GM19467 (cell line): ENCODE measurements at regions not wholly inside any gene's neighbourhood (a gene's known extent, or its start where the extent isn't known, plus 50 kb on each side); places are given as distances from the start of the nearest gene placed in this dataset.

Experiments used
- ATAC-seq: cut with Tn5 transposase; IDR thresholded peaks from one replicate; pipeline ENCODE4 v1.9.1; 2021; ENCODE audit warnings: mild to moderate bottlenecking, moderate library complexity; ENCODE audit not compliant: unreplicated experiment

DNA sequence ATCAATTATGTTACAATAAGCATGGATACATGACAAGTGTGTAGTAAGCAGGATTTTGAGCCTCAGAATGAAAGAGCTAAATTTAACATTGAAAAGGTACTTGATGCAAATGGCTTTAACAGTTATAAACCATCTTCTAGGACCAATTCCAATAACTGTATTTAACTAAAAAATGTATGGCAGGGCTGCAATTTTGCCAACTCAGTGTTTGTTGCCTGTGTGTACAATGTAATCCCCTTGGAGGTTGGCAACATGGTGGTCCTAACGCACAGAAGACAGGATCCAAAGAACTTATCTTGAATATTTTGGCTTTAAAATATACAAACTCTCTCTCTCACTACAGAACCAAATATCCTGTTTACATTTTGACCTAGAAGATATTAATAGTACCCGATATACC, 2314.1 kb downstream of the LRRC4C start:
- no peak for ATAC-seq

DNA sequence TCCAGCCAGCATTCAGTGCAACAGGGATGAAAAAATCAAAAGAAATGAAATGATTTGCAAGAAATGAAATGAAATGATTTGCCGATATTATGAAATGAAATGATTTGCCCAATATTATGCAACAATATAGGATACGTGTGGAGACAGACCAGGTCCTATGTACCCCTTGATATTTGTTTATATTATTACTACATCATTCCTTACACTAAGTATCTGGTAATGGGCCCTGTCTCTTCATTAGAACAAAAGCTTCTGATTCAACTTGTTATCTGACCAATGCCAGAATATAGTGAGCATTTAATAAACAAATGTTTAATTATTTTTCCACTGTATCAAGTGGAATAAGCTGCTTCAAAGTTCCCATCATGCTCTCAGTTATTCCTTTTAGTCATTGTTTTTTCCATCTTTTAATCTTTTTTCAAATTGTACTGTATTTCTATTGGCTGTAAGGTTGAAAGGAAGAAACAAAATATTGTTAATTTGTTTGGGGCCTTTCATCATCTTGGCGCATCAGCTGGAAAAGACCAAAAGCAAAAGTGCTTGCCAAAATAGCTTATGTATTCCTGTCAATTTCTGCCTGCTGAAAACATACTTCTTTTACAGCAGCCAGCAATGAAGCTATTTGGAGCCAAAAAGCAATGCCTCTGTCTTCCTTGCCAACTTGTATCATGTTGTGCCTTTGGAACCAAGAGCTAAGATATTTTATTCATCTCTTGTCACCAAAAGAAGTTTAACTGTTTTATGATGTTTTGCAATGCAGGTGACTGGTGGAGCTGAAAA, 2314.9 kb downstream of the LRRC4C start:
- ATAC-seq, result no peak

DNA sequence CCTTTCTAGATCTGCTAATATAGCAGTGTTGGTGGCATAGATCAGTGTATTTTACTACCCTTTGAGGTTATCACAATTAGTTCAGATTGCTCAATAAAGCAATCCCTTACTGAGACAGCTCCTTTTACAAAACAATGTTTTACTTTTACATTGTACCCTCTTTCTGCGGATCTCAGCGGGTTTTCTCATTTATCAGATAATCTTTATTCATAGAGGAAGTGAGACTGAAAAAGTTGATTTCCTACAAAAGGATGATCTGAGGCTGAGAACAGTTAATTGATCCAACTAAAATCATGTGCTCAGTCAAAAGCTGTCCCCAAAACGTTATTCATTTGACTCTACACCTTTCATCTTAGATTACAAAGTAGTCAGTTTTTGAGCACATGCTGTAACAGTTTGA, 2319.9 kb downstream of the LRRC4C start:
- no peak for ATAC-seq

DNA sequence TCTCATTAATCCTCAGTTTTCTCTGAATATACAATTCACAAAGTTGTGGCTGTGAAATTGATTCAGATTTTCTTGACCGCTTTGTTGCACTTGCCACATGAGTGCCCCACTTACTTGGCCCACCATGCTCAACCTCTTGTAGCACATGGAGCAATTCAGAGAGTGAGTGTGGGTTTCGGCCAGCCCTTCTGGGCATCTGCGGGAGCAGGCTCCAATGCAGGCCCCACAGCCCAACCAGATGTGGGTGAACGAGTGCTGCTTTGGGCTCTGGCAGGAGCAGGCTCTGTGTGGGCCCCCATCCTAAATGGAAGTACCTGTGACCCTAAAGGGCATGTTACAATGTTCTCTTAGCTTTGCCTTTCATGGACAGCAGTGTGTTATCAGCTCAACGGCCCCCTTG, 2338.6 kb downstream of the LRRC4C start:
- no peak for ATAC-seq

DNA sequence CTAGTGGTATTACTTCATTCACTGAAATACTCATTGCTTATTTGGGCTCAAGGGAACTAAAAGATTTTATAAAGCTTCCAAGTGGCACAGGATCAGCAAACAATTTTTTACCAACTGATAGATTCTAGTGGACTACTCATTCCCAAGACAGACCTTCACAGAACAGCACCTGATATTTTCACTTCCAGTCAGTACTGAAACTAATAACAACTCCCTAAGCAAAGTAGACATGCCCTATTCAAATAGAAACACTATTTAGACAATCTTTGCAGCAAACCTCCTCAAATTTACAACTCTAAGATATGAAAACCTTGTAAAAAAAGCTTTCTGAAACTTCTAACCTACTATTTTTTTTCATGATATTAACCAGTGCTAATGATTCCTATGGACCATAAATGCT, 2345.8 kb downstream of the LRRC4C start:
- ATAC-seq, result no peak

DNA sequence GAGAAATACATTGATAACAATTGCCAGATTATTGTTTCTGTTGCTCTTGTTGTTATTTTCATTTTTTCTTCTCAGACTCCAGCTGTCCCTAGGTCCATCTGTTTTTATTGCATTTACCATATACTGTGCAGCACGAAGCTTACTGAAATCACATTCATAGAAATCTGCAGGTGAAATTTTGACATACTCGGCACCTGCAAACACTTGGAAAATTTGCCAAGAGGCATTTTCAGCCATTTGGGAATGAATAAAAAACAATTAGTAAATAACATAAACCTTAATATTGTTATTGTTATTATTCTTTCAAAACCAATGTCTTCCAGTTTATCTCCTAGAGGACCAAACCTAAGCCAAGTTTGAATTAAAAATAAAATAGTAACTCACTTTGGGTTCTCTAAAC, 2357.2 kb downstream of the LRRC4C start:
- ATAC-seq, result no peak

DNA sequence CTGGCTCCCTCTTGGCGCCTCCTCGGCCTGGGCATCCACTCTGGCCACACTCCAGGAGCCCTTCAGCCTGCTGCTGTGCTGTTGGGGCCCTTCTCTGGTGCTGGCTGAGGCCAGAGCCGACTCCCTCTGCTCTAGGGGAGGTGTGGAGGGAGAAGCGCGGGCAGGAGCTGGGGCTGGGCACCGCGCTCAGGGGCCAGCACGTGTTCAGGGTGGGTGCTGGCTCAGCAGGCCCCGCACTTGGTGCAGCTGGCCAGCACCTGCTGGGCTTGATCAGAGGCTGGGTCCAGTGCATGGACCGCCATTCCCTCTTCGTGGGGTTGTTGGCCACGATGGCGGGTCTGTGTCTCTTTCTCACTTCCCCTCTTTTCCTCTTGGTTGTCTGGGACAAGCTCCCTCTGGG, 2381.0 kb downstream of the LRRC4C start:
- ATAC-seq, result no peak

DNA sequence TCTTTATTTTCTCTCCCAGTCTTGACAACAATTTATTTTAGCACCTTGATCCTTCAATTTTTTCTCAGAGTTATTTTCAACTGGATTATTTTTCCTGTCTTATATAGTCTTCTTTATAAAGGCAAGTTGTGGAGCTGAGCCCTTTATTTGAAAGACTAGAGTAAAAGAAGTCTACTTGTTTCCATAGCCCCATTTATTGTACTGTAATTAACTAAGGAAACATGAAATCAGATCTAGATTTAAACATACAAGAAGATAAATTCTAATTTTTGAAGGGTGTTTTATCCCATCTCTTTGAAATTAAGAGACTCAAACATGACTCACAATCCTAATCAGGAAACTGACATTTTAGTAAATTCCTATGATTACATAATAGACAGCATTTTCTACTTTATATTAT, 2421.8 kb downstream of the LRRC4C start:
- ATAC-seq, result no peak

DNA sequence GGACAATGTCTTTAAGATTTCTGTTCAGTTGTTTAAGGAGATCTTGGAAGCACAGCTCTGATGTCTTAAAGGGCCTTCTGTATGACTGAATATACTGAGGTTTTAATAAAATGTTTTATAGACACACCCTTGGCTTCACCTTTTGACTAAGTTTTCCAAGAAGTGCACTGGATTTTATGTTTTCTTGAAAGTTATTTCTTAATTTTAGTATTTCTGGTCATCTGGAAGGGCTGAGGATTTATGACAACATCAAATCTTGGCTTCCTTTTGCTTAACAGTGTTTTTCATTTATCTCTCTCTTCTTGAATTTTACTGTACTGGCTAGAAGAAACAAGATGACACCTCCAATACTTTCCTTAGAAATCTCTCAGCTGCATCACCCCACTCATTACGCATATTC, 2423.4 kb downstream of the LRRC4C start:
- ATAC-seq, result no peak

DNA sequence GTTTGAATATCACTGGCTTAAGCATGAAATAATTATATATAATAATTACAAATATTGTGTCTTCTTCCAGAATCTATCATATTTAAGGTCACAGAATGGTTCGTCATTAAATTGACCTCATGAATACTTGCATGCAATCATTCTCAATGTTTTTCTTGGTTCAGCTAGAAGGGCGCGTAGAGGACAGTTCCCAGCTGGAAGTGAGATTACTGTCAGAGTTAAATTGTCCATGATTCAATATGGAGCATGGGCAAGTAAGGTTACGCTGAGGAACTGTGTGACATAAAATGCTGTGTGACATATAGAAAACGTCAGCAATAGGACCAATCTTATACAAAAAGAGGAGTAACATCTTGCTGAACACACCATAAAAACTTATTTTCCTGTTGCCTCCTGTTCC, 2423.5 kb upstream of the RAG2 start:
- no peak for ATAC-seq

DNA sequence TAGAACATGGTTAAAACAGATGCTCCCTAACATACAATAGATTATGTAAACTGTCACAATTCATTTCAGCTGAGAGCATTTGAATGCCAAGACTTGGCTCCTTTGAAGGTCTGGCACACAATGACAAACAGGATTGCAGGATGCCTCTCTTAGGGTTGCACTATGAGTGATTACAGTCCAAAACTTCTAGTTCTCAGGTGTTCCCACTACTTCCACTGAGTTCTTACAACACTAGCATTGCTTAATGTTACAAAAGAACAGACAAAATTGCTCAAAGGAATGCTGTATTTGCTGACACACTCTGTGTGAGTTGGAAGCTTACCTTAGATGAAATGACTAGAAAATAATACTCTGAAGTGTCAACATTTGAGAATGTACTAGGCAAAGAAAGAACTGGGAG, 2413.8 kb upstream of the RAG2 start:
- ATAC-seq, result no peak

DNA sequence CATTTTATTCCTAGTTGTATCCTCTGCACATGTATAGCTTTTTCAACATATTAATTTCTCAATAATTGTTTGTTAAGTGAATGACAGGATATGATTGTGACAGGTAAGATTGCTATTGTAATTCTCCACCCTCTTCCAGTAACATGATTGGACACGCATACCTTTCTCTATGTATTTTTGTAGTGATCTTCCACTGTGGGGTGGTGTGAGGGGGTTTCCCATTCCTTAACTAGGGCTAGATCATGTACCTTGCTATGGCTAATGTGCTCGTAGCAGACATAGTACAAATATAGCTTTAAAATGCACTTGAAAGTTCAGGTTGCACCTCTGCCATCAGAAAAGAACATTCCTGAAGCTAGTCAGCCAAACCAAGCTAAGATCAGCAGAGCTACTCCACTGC, 2392.8 kb upstream of the RAG2 start:
- ATAC-seq, result no peak

DNA sequence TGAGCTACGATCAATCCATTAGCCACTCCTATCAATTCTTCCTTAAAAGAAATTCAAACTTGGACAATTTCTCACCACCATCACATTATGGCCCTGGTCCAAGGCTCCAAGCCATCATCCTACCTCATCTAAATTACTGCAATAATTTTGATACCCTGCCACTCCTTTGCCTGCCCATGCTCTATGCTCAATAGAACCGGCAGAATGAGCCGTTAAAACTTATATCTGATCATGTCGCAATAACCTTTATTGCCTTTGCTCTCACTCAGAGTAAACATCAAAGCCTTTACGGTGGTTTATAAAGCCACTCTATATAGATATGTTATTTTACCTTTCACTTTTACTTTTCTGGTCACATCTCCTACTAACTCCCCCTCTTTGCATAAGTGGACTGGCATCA, 2392.1 kb upstream of the RAG2 start:
- no peak for ATAC-seq

DNA sequence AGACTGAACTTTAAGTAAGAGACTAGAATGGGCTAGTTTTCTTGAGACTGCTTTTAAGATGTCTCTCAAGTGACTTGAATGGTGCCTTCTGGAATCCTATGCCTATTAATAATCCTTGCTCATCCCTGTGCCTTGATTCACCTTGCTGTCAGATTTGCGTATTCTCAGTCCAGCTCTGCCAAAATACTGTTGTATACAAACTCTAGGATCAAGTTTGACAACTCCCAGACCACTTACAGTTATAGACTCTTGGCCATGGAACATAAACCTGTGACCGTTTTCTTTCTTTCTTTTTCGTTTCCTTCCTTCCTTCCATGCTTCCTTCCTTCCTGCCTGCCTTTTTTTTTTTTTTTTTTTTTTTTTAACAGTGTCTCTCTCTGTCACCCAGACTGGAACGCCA, 2390.9 kb upstream of the RAG2 start:
- ATAC-seq, result no peak

DNA sequence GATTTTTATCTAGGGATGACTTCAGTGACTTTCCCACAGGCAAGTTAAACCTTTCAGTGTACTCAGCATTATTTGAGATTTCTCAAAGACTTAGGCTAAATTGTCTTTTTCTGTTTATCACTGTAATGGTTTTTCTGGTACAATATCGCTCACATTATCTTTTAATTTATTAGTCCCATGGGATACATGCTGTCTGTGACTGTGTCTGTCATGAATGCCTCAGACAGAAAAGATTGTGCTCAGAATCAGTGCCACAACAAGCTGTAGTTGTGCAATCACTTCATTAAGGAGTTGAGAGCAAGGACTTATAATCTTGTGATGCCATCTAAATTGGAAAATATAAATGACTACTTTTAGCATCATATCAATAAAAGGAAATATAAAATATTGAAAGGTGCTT, 2374.2 kb upstream of the RAG2 start:
- ATAC-seq, result no peak

DNA sequence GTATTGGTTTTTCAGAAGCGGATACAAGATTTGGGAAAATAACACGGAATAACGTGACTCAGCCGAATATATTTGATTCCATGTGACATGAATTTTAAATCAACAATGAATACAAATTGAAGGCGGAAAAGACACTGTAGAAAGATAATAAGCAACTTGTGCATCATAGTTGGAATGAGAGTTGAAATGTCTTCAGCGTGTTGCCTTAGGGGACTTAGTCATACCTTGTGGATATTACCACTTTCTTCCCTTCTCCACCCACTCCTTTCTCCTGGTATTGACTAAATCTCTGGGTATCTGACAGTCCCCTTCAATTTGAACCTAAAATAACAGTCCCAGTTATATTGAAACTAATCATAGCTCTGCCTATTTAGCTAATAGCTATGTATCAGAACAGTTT, 2373.1 kb upstream of the RAG2 start:
- ATAC-seq, result no peak

DNA sequence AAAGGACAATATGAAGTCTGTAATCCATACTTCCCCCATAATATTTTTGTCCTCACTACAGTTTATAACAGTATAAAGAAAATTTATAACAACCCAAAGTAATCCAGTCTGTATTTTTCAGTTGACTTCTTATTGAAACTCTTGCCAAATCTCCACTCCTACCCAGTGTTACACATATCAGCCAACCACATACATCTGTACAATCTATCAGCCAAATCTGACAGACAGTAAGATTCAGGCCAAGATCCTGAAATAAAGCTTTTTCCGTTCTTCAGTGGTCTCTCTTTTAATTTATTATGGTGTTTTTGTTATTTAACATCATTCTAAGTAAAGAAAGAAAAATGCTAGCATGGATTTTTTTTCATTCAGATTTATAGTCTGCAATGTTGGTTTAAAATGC, 2370.9 kb upstream of the RAG2 start:
- ATAC-seq, result no peak

DNA sequence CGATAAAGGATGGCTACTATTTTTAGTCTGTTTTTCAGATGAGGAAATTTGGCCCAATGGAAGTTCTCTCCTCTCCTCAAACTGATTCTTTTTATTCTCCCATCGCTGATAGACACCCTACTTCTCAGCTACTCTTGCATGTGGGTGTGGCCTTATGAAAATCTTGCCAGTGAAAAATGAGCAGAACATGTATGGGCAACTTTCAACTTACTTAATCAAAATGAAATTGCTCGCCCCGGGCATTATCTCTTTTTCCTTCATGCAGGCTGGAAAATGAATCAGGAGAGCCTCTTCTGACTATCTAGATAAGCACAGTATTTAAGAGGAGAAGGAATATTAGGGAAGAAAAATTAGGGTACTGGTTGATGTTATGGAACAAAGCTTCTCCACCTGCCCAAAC, 2354.7 kb upstream of the RAG2 start:
- ATAC-seq, result no peak

DNA sequence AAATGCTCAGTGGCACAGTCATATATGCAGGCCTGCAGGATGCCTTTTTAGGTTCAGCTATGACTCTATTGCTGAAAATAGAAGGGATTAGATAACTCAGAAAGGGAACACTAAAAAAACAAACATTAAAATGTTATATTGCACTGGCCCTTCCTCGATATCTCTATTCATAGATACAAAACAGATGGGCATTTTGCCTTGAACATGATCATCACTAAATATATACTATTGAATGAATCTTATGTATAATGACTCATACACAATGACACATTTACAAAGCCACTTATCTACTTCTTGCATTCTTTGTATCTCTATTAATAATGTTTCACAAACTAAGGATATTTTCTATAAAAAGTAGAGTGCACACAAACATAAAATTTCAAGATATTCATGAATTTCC, 2352.8 kb upstream of the RAG2 start:
- no peak for ATAC-seq

DNA sequence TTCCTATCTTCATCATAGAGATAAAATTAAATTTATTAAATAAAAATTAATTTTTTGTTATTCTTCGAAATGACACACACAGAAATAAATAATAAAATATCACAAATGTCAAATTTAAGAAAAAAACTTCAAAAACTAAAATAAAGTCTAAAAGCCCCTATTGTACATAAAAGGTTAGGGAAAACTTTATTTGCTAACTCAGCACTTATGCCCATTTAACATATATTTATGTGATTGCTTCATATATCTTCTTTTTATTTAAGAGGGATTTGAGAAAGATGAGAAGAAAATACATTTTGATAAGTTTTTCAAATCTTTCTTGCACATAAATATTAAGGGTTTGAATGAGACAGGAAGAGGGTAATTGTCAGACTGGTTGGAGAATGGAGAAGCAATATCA, 2350.4 kb upstream of the RAG2 start:
- ATAC-seq, result no peak

DNA sequence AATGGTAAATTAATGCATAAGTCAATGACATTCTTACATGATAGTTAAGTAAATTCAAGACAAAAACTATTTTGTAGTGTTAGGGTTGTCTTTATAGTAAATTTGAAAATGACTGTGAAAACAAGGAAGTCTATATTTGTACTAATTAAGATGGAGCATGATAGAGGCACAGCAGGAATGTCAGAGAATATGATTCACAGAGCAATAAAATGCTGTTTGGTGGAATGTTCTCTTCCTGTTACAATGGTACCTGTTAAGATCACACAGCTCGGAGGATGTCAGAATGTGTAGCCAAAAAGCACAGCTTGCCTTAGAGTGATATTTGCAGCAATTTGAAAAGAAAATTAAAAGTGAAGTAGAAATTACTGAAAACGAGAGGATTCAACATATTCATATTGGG, 2339.7 kb upstream of the RAG2 start:
- ATAC-seq, result no peak

DNA sequence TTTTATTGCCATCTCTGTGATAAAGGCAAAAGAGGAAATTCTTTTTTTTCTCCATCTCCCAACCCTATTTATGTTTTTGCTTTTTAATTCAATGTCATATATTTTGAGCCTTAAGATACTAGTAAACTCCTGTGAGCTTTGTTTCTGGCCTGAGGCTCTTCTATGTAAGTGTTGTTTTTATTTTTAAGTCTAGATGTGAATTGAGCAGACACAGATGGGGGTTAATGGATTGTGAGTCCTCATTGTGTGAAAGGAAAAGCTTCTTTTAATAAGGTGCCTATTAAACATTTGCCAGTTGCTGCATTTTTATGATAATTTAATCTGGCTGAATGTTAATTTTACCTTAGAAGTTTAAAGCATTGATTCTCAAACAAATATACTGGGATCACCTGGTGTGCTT, 2337.9 kb upstream of the RAG2 start:
- ATAC-seq, result no peak

DNA sequence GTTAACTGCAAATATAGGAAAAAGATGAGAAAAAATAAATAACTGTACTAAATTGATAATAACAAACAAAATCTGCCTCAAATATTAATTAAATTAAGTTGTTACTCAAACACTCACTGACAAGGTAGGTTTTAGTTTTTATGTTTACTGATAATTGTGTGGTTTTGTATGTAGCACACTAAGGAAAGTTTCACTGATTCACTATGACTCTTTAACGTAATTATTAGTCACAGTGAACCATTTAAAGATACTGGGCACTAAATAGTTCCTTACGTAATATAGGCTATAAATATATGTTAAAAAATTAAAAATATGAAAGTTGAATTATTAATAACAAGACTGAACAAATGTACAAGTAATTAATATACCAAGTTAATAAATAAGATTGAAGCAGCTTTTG, 2330.0 kb upstream of the RAG2 start:
- ATAC-seq, result no peak
